DND-41 (cell line): ENCODE measurements at regions not wholly inside any gene's neighbourhood (a gene's known extent, or its start where the extent isn't known, plus 50 kb on each side); places are given as distances from the start of the nearest gene placed in this dataset.
A peak's percentile ranks its signal among the peaks of the same experiment; 100 is the strongest.

Source experiments
- ATAC-seq: fragments of 200-7000 bp; cut with Tn5 transposase; 3 replicates; pipeline ENCODE4 v1.9.1; 2021; ENCODE audit warnings: low read depth; ENCODE audit not compliant: insufficient read depth
- DNase-seq: peaks from one replicate; pipeline ENCODE4 v3.0.0-alpha.2; 2020
- H2AFZ ChIP-seq: 2 replicates; pipeline ENCODE4 v1.6.0; 2012; ENCODE audit warnings: low read depth, low read length
- H3K27ac ChIP-seq: 2 replicates; pipeline ENCODE4 v1.5.1; 2012; ENCODE audit warnings: low read length, inconsistent platforms
- H3K27me3 ChIP-seq: fragments of 200-600 bp; sonication (generic); 2 replicates; pipeline ENCODE4 v1.6.0; 2012; ENCODE audit warnings: low read length, mild to moderate bottlenecking, inconsistent platforms; ENCODE audit not compliant: insufficient read depth, poor library complexity
- H3K36me3 ChIP-seq: 2 replicates; pipeline ENCODE4 v1.5.1; 2012; ENCODE audit warnings: low read length, inconsistent platforms; ENCODE audit not compliant: insufficient read depth
- H3K4me1 ChIP-seq: 2 replicates; pipeline ENCODE4 v1.5.1; 2012; ENCODE audit warnings: mild to moderate bottlenecking, low read length; ENCODE audit not compliant: insufficient read depth
- H3K4me2 ChIP-seq: 2 replicates; pipeline ENCODE4 v1.6.0; 2012; ENCODE audit warnings: mild to moderate bottlenecking, moderate library complexity, low read length, inconsistent platforms; ENCODE audit not compliant: insufficient read depth
- H3K4me3 ChIP-seq, 2 experiments: fragments of 200-600 bp in 1 of 2; shearing (Covaris generic) in 1 of 2; 2 replicates each; pipeline ENCODE4 v1.5.1; 2012 to 2016; ENCODE audit warnings: inconsistent platforms in 2 of 2, low read length in 2 of 2, mild to moderate bottlenecking in 2 of 2, low read depth in 1 of 2, moderate library complexity in 1 of 2
- H3K79me2 ChIP-seq: 2 replicates; pipeline ENCODE4 v1.6.0; 2012; ENCODE audit warnings: low read length, inconsistent platforms; ENCODE audit not compliant: insufficient read depth
- H3K9ac ChIP-seq: 2 replicates; pipeline ENCODE4 v1.6.0; 2012; ENCODE audit warnings: low read depth, mild to moderate bottlenecking, inconsistent platforms, low read length, moderate library complexity
- H3K9me3 ChIP-seq: 2 replicates; pipeline ENCODE4 v1.5.1; 2012; ENCODE audit warnings: low read length, moderate library complexity, mild to moderate bottlenecking, inconsistent platforms; ENCODE audit not compliant: insufficient read depth, severe bottlenecking
- H4K20me1 ChIP-seq: 2 replicates; pipeline ENCODE4 v1.6.0; 2012; ENCODE audit warnings: low read length; ENCODE audit not compliant: insufficient read depth
- EZH2 ChIP-seq: IDR thresholded peaks from 3 replicates; pipeline ENCODE4 v1.6.1; 2012; ENCODE audit warnings: borderline replicate concordance, low read depth, mild to moderate bottlenecking, moderate library complexity, low read length, inconsistent platforms; ENCODE audit not compliant: severe bottlenecking
- TF ChIP-seq, protein P1 (sequence below): IDR thresholded peaks from 2 replicates; pipeline ENCODE4 v1.5.1; 2012; ENCODE audit warnings: borderline replicate concordance, low read length, moderate library complexity, mild to moderate bottlenecking; ENCODE audit not compliant: poor library complexity, severe bottlenecking; ENCODE audit errors: extremely low read depth

DNA sequence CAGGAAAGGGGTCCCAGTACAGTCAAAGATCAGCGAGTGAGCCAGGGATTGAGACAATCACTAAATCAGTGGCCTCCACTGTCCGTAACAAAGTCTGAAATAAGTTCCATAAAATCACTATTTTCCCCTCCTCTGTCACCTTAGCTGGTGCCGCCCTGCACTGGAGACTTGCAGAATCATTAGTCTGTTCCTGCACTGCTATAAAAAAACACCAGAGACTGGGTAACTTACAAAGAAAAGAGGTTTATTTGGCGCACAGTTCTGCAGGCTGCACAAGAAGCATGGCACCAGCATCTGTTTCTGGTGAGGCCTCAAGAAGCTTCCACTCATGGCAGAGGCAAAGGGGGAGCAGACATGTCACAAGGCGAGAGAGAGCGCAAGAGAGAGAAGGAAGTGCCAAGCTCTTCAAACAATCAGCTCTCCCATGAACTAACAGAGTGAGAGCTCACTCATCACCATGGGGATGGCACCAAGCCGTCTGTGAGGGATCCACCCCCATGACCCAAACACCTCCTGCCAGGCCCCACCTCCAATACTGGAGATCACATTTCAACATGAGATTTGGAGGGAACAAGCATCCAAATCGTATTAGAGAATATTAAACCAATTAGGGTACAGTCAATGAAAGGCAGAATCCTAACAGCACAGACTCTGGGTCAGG lies 129.8 kb upstream of the TIAM1 start:
- ATAC-seq (0 out of 3 replicates have a peak, but pooled peaks have one; percentile 22), DNase-seq (no peak)
- TF ChIP-seq, protein P1, sequence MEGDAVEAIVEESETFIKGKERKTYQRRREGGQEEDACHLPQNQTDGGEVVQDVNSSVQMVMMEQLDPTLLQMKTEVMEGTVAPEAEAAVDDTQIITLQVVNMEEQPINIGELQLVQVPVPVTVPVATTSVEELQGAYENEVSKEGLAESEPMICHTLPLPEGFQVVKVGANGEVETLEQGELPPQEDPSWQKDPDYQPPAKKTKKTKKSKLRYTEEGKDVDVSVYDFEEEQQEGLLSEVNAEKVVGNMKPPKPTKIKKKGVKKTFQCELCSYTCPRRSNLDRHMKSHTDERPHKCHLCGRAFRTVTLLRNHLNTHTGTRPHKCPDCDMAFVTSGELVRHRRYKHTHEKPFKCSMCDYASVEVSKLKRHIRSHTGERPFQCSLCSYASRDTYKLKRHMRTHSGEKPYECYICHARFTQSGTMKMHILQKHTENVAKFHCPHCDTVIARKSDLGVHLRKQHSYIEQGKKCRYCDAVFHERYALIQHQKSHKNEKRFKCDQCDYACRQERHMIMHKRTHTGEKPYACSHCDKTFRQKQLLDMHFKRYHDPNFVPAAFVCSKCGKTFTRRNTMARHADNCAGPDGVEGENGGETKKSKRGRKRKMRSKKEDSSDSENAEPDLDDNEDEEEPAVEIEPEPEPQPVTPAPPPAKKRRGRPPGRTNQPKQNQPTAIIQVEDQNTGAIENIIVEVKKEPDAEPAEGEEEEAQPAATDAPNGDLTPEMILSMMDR = no peak
- no peak for TF ChIP-seq EZH2
- Histone ChIP-seq H3K9ac (no peak overlapping the region), H3K27ac (no peak overlapping the region), H3K27me3 (no peaks in the 10 kb centered on the region), H4K20me1 (peaks cover 4% of the 10 kb centered on the region; the same call in 1 of the 2 replicates), H3K4me1 (no peaks in the 10 kb centered on the region), H3K4me3 (no peak overlapping the region), H3K9me3 (no peaks in the 10 kb centered on the region), H3K79me2 (no peaks in the 10 kb centered on the region), H2AFZ (no peak overlapping the region), H3K4me2 (no peak overlapping the region), H3K36me3 (no peaks in the 10 kb centered on the region; the same call in 1 of the 2 replicates)

DNA sequence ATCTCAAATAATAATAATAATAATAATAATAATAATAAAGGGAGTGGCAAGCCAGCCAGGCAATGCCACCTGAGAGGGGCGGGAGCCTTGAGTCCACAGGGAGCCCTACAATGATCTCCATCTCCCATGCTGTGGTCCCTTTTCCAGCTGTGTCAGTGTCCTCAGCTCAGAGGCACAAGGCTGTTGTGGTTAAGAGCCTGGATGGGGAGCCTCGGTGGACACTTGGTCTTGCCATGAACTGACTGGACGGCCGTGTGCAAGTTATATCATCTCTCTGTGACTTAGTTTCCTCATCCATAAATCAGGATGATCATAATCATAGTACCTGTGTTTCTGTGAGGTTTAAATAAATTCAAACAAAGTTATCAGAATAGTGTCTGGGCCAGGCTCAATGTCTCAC lies 127.8 kb upstream of the TIAM1 start:
- DNase-seq (no peak), ATAC-seq (no peak)
- Histone ChIP-seq H3K9me3 (no peaks in the 10 kb centered on the region), H3K36me3 (no peaks in the 10 kb centered on the region; the same call in 1 of the 2 replicates), H3K79me2 (no peaks in the 10 kb centered on the region), H3K9ac (no peak overlapping the region), H3K27me3 (no peaks in the 10 kb centered on the region), H2AFZ (no peak overlapping the region), H3K4me3 (no peak overlapping the region), H4K20me1 (no peaks in the 10 kb centered on the region), H3K27ac (no peak overlapping the region), H3K4me1 (no peaks in the 10 kb centered on the region), H3K4me2 (no peak overlapping the region)
- TF ChIP-seq, protein P1 = no peak
- no peak for TF ChIP-seq EZH2

DNA sequence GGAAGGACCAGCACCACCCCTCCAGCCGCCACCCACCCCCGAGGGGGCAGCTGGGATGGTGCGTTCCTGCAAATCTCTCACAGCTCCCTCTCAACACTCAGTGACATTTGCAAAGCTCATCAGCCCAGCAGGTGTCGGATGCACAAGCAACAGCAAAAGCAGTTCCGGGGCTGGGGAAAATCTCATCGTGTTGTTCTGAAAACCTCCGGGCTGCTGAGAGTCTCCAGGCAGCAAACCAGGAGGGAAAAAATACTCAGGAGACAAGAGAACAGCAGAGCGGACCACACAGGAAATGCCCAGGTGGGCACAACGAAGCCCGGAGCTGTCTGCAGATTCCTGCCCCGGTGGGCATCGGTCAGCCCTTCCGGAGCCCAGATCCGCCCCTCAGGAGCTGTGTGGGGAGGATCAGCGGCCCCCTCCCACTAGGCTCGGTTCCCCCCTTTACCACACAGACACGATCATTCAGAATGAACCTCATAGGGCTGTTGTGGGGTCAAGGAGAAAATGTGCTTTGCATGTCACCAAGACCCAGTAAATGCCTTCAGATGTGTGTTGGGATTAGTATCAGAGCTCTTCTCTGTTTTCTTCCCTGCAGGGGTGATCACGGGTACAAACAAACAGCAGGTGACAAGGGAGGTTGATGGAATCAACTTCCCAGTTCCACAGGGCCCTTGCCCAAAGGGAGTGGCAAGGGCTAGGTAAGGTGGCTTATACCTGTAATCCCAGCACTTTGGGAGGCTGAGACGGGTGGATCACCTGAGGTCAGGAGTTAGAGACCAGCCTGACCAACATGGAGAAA lies 127.0 kb upstream of the TIAM1 start:
- H3K9ac ChIP-seq = no peak overlapping the region
- DNase-seq = no peak

More for the DNA sequence above, 127.0 kb upstream of the TIAM1 start:
- no peak for ATAC-seq
- H3K4me2 ChIP-seq = no peak overlapping the region
- no peaks in the 10 kb centered on the region for H4K20me1 ChIP-seq
- TF ChIP-seq, protein P1 = no peak
- TF ChIP-seq EZH2 = no peak
- H2AFZ ChIP-seq = no peak overlapping the region
- H3K27ac ChIP-seq = no peak overlapping the region
- H3K4me3 ChIP-seq = no peak overlapping the region
- no peaks in the 10 kb centered on the region for H3K9me3 ChIP-seq
- H3K79me2 ChIP-seq = no peaks in the 10 kb centered on the region
- H3K4me1 ChIP-seq = no peaks in the 10 kb centered on the region
- H3K36me3 ChIP-seq = no peaks in the 10 kb centered on the region; the same call in 1 of the 2 replicates
- H3K27me3 ChIP-seq = no peaks in the 10 kb centered on the region
